ENCODE measurements at regions not wholly inside any gene's neighbourhood (a gene's known extent, or its start where the extent isn't known, plus 50 kb on each side); places are given as distances from the start of the nearest gene placed in this dataset.

GRCh38 chr10:3693698-3694080 lies 91.3 kb downstream of the KLF6 start:
- intact Hi-C loops (cut with DNase I; ENCODE audit: low total_unique reads): no loop called here
- DNase-seq (no peak), ATAC-seq (no peak)
- no peaks in the 10 kb centered on the region for H3K4me1 ChIP-seq
- TF ChIP-seq CTCF (IDR thresholded peaks at IDR 0.05 in 4 of 5, conservative IDR thresholded peaks at IDR 0.05 in 1 of 5) (no peak), POLR2A (IDR thresholded peaks at IDR 0.05) (no peak)
- in situ Hi-C loops (cut with MboI; ENCODE audit: low sequenced_read_pairs in 4 of 4): no loop called here
- H3K27me3 ChIP-seq: no peaks in the 10 kb centered on the region
- no peak overlapping the region for H3K4me3 ChIP-seq
- no peaks in the 10 kb centered on the region for H3K9me3 ChIP-seq
- no peak overlapping the region for H3K27ac ChIP-seq
- H3K36me3 ChIP-seq: no peaks in the 10 kb centered on the region

- no peak for TF ChIP-seq CTCF (IDR thresholded peaks at IDR 0.05 in 4 of 5, conservative IDR thresholded peaks at IDR 0.05 in 1 of 5)
- TF ChIP-seq POLR2A (IDR thresholded peaks at IDR 0.05): no peak
- no peaks in the 10 kb centered on the region for H3K36me3 ChIP-seq
- in situ Hi-C loops (cut with MboI; ENCODE audit: low sequenced_read_pairs in 4 of 4) (no loop called here), intact Hi-C loops (cut with DNase I; ENCODE audit: low total_unique reads) (no loop called here)
- no peak overlapping the region for H3K4me3 ChIP-seq
- H3K27ac ChIP-seq: no peak overlapping the region
- no peaks in the 10 kb centered on the region for H3K4me1 ChIP-seq
- H3K9me3 ChIP-seq: no peaks in the 10 kb centered on the region
- ATAC-seq (no peak), DNase-seq (no peak)
- no peaks in the 10 kb centered on the region for H3K27me3 ChIP-seq
Measured at GRCh38 chr10:3693022-3693697, 91.8 kb downstream of the KLF6 start.

- TF ChIP-seq POLR2A (IDR thresholded peaks at IDR 0.05): no peak
- intact Hi-C loops (cut with DNase I; ENCODE audit: low total_unique reads): no loop called here
- no peak for ATAC-seq
Measured at GRCh38 chr10:3692387-3692999, 92.5 kb downstream of the KLF6 start.

GRCh38 chr10:3691482-3691881 lies 93.5 kb downstream of the KLF6 start:
- Histone ChIP-seq H3K27ac (no peak overlapping the region), H3K4me1 (no peaks in the 10 kb centered on the region), H3K27me3 (no peaks in the 10 kb centered on the region), H3K36me3 (no peaks in the 10 kb centered on the region), H3K4me3 (no peak overlapping the region), H3K9me3 (no peaks in the 10 kb centered on the region)
- TF ChIP-seq CTCF (IDR thresholded peaks at IDR 0.05 in 4 of 5, conservative IDR thresholded peaks at IDR 0.05 in 1 of 5): no peak
- DNase-seq (peak; percentile 13 to 20), ATAC-seq (peak; percentile 90 to 96)
- in situ Hi-C loops (cut with MboI; ENCODE audit: low sequenced_read_pairs in 4 of 4) (no loop called here), intact Hi-C loops (cut with DNase I; ENCODE audit: low total_unique reads) (no loop called here)

More at GRCh38 chr10:3692387-3692999, 92.5 kb downstream of the KLF6 start:
- no peak overlapping the region for H3K27ac ChIP-seq
- H3K4me3 ChIP-seq: no peak overlapping the region
- in situ Hi-C loops (cut with MboI; ENCODE audit: low sequenced_read_pairs in 4 of 4): no loop called here
- no peaks in the 10 kb centered on the region for H3K4me1 ChIP-seq
- no peaks in the 10 kb centered on the region for H3K36me3 ChIP-seq
- H3K27me3 ChIP-seq: no peaks in the 10 kb centered on the region
- DNase-seq: no peak
- H3K9me3 ChIP-seq: no peaks in the 10 kb centered on the region

- in situ Hi-C loops (cut with MboI; ENCODE audit: low sequenced_read_pairs in 4 of 4): no loop called here
- ATAC-seq (no peak), DNase-seq (no peak)
- Histone ChIP-seq H3K27ac (no peak overlapping the region), H3K4me1 (no peaks in the 10 kb centered on the region), H3K4me3 (no peak overlapping the region), H3K9me3 (no peaks in the 10 kb centered on the region), H3K36me3 (no peaks in the 10 kb centered on the region), H3K27me3 (no peaks in the 10 kb centered on the region)
- intact Hi-C loops (cut with DNase I; ENCODE audit: low total_unique reads): no loop called here
- TF ChIP-seq CTCF (IDR thresholded peaks at IDR 0.05 in 4 of 5, conservative IDR thresholded peaks at IDR 0.05 in 1 of 5) (no peak), POLR2A (IDR thresholded peaks at IDR 0.05) (no peak)
Measured at GRCh38 chr10:3689871-3690510, 95.0 kb downstream of the KLF6 start.

Data from gastrocnemius medialis (tissue), 4 donors.